ENCODE measurements at regions not wholly inside any gene's neighbourhood (a gene's known extent, or its start where the extent isn't known, plus 50 kb on each side); places are given as distances from the start of the nearest gene placed in this dataset.

GRCh38 chr3:178421069-178421468 lies 115.2 kb upstream of the KCNMB2 start:
- TF ChIP-seq CTCF (IDR thresholded peaks at IDR 0.05) (no peak), POLR2A (IDR thresholded peaks at IDR 0.05) (no peak)

Measured in ovary (tissue), 3 donors.